Esophagus muscularis mucosa (tissue), 4 donors: ENCODE measurements at regions not wholly inside any gene's neighbourhood (a gene's known extent, or its start where the extent isn't known, plus 50 kb on each side); places are given as distances from the start of the nearest gene placed in this dataset.

Source experiments
- DNase-seq: peaks from one replicate; pipeline ENCODE4 v3.0.0-alpha.2; 2017; ENCODE audit errors: extremely low spot score
- H3K27ac ChIP-seq, 4 donors: fragments of 200-600 bp; sonication (generic); replicated peaks in 1 of 4; 1 replicate in 3 of 4; 2 replicates in 1 of 4; pipeline ENCODE4 v1.5.1; 2016 to 2019; ENCODE audit warnings: mild to moderate bottlenecking in 1 of 4
- H3K27me3 ChIP-seq, 4 donors: fragments of 200-600 bp; sonication (generic); one replicate each; pipeline versions ENCODE4 v1.5.1 to v1.6.0; 2016 to 2019
- H3K36me3 ChIP-seq, 4 donors: fragments of 200-600 bp; sonication (generic); one replicate each; pipeline ENCODE4 v1.5.1; 2016 to 2019
- H3K4me1 ChIP-seq, 4 donors: fragments of 200-600 bp; sonication (generic); one replicate each; pipeline ENCODE4 v1.5.1; 2016 to 2019
- H3K4me3 ChIP-seq, 4 donors: fragments of 200-600 bp; sonication (generic); 1 replicate in 2 of 4; 2 replicates in 2 of 4; pipeline ENCODE4 v1.5.1; 2016 to 2019; ENCODE audit warnings: mild to moderate bottlenecking in 4 of 4, moderate library complexity in 1 of 4
- H3K9me3 ChIP-seq, 4 donors: fragments of 200-600 bp; sonication (generic); 1 replicate in 3 of 4; 2 replicates in 1 of 4; pipeline ENCODE4 v1.5.1; 2016 to 2019
- CTCF ChIP-seq, 3 experiments: fragments of 200-600 bp in 2 of 3; fragments of 450-650 bp in 1 of 3; sonication (generic) in 2 of 3; IDR thresholded peaks; one replicate each; pipeline ENCODE4 v1.5.1; 2017 to 2019; ENCODE audit warnings: antibody characterized with exemption in 3 of 3, mild to moderate bottlenecking in 2 of 3, moderate library complexity in 1 of 3
- EP300 ChIP-seq: sonication (generic); formaldehyde crosslinking; IDR thresholded peaks from one replicate; pipeline ENCODE4 v1.6.1; 2017; ENCODE audit warnings: antibody characterized with exemption
- POLR2A ChIP-seq: fragments of 450-650 bp; IDR thresholded peaks from one replicate; pipeline ENCODE4 v1.6.1; 2017; ENCODE audit warnings: antibody characterized with exemption, moderate library complexity, mild to moderate bottlenecking, low read depth
- POLR2AphosphoS5 ChIP-seq, 2 donors: sonication (generic); formaldehyde crosslinking; IDR thresholded peaks; one replicate each; pipeline ENCODE4 v1.6.1; 2017; ENCODE audit warnings: antibody characterized with exemption in 2 of 2
- WGBS: methylation state at CpG from one replicate; pipeline ENCODE4 v1.1.5; 2018; 5-methylcytosine and 5-hydroxymethylcytosine counted together
- intact Hi-C: fragments of 100-400 bp; cut with DNase I; formaldehyde crosslinking; loops from one replicate; pipeline ENCODE4 v1.15.1; 2023

GRCh38 chr3:61452535-61453090 lies 108.8 kb upstream of the PTPRG start:
- Histone ChIP-seq H3K4me3 (no peak overlapping the region), H3K9me3 (peaks cover 0 to 3% (median 0%) of the 10 kb centered on the region in 4 donors), H3K4me1 (no peaks in the 10 kb centered on the region), H3K36me3 (no peaks in the 10 kb centered on the region), H3K27ac (no peak overlapping the region), H3K27me3 (no peaks in the 10 kb centered on the region)
- no peak for DNase-seq
- WGBS: 79% methylated on average over 6 of the region's 6 CpGs
- intact Hi-C loops: no loop called here
- TF ChIP-seq EP300 (no peak), POLR2AphosphoS5 (IDR thresholded peaks at IDR 0.05) (no peak)

- intact Hi-C loops: no loop called here
- WGBS: 85% methylated on average over 6 of the region's 6 CpGs
- H3K36me3 ChIP-seq: no peaks in the 10 kb centered on the region
- H3K4me3 ChIP-seq: no peak overlapping the region
- peaks cover 0 to 3% (median 0%) of the 10 kb centered on the region in 4 donors for H3K9me3 ChIP-seq
- DNase-seq: no peak
- no peaks in the 10 kb centered on the region for H3K4me1 ChIP-seq
- H3K27me3 ChIP-seq: no peaks in the 10 kb centered on the region
- no peak overlapping the region for H3K27ac ChIP-seq
- TF ChIP-seq CTCF (IDR thresholded peaks at IDR 0.05) (no peak), POLR2A (no peak), EP300 (no peak), POLR2AphosphoS5 (IDR thresholded peaks at IDR 0.05) (no peak)
Measured at GRCh38 chr3:61454006-61454585, 107.3 kb upstream of the PTPRG start.

DNA sequence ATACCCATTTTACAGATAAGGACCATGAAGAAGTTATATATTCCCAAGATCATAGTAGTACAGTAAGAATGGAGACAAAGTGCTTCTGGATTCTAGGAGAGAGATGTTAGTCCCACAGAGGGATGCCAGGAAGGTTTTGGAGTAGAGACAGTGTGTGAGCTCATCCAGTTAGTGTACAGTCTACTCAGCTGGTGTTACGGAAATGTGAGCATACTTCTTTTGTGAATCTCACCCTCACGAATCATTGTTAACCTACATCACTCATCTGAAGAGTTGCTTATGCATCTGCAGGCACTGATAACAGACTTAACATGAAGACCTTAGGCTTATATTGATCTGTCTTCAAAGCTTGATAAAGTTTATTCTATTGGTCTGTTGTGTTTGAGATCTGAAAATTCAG lies 106.6 kb upstream of the PTPRG start:
- intact Hi-C loops: no loop called here
- DNase-seq: no peak
- H3K36me3 ChIP-seq: no peaks in the 10 kb centered on the region
- no peak overlapping the region for H3K27ac ChIP-seq
- peaks cover 0 to 3% (median 0%) of the 10 kb centered on the region in 4 donors for H3K9me3 ChIP-seq
- no peaks in the 10 kb centered on the region for H3K4me1 ChIP-seq
- no peak overlapping the region for H3K4me3 ChIP-seq
- TF ChIP-seq POLR2A (no peak), EP300 (no peak), CTCF (IDR thresholded peaks at IDR 0.05) (no peak), POLR2AphosphoS5 (IDR thresholded peaks at IDR 0.05) (no peak)
- H3K27me3 ChIP-seq: no peaks in the 10 kb centered on the region
- 96% methylated on average over 2 of the region's 2 CpGs for WGBS

DNA sequence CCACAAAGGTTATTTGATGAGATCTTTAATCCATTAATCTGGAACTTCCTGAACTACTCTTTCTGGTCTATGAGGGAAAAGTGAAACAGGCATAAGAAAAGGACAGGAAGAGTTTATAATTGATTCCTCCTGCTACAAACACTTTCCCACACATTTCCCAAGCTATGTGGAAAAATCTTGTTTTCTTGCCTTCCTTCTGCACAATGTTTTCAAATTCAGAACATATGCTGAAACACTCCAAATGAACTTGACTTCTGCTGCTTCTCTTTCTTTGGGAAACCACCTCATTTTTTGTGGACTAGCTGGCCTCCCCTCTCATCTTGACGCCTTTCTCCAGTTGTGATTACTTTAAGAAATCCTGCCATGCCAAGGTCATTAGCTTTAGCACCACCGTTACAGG lies 100.7 kb upstream of the PTPRG start:
- intact Hi-C loops: no loop called here
- H3K27ac ChIP-seq: no peak overlapping the region
- 92% methylated on average over 2 of the region's 2 CpGs for WGBS
- no peaks in the 10 kb centered on the region for H3K27me3 ChIP-seq
- peaks cover 0 to 3% (median 0%) of the 10 kb centered on the region in 4 donors for H3K9me3 ChIP-seq
- TF ChIP-seq EP300: no peak
- TF ChIP-seq POLR2A: no peak
- TF ChIP-seq POLR2AphosphoS5 (IDR thresholded peaks at IDR 0.05): no peak
- no peak for TF ChIP-seq CTCF (IDR thresholded peaks at IDR 0.05)
- no peak overlapping the region for H3K4me3 ChIP-seq
- no peaks in the 10 kb centered on the region for H3K4me1 ChIP-seq
- no peaks in the 10 kb centered on the region for H3K36me3 ChIP-seq
- DNase-seq: no peak

DNA sequence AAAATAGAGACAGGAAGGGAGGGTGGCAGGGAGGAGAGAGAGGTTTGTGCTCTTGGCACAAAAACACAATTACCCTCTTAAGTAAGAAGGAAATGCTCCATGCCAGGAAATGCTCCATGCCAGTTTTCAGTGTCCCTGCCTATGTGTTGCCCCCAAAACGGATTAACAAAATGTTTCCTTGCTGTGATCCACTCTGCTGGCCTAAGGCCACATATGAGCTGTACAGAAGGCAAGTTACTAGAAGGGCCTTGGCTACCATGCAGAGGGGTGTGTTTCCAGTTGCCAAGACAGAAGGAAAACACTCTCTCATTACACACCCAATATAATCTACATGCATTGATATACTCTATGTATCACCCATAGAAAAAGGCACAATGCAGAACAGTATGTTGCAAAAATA lies 98.2 kb upstream of the PTPRG start:
- Histone ChIP-seq H3K36me3 (no peaks in the 10 kb centered on the region), H3K4me3 (no peak overlapping the region), H3K4me1 (no peaks in the 10 kb centered on the region), H3K27ac (no peak overlapping the region), H3K27me3 (no peaks in the 10 kb centered on the region), H3K9me3 (no peaks in the 10 kb centered on the region)
- intact Hi-C loops: no loop called here
- DNase-seq: no peak
- TF ChIP-seq POLR2A (no peak), EP300 (no peak), CTCF (IDR thresholded peaks at IDR 0.05) (no peak), POLR2AphosphoS5 (IDR thresholded peaks at IDR 0.05) (no peak)
- 44% methylated on average over 1 of the region's 1 CpG for WGBS
